Inflammatory macrophage treated with lipopolysaccharide for 1 hour (primary cell): ENCODE measurements at regions not wholly inside any gene's neighbourhood (a gene's known extent, or its start where the extent isn't known, plus 50 kb on each side); places are given as distances from the start of the nearest gene placed in this dataset.
"Not testable (repeated sequence)": the region's sequence is repeated elsewhere in the genome, so short reads cannot be mapped to it uniquely, and the experiment has no call there.

ENCODE experiments used
- DNase-seq, 2 donors: peaks; one replicate each; pipeline ENCODE4 v3.0.0-alpha.2; 2020 to 2022

DNA sequence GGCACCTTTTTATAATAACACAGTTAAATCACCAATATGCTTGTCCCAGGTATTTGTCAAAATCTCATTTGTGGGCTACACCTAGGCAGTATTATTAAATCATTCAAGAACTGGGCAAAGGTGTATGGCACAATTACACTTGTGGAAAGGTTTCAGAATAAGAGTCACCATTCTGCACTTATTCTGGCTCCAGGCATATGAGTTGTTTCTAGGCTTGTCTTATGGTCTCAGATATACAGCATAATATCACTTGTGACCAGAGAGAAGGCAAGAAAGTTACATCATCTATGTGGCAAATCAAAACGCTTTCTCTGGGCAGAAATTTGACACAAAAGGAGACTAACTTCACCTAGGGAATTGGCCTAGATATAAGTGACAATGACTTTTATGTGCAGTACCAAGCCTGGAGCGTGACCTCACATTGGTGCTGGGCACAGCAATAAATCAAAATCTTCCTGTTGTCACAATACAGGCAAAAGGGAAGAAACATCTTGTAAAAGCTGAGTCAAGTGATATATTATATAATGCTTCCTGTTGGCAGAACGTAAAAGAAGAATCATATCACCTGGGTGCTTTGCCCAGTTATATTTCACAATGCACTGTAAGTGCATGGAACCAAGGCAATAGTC is 959.9 kb upstream of the AMELY start:
- DNase-seq: no peak

GRCh38 chrY:7866976-7867375 is 955.4 kb upstream of the AMELY start:
- no peak for DNase-seq

GRCh38 chrY:7860781-7861614 is 949.4 kb upstream of the AMELY start:
- no peak for DNase-seq

GRCh38 chrY:7850191-7850590 is 938.6 kb upstream of the AMELY start:
- DNase-seq: no peak

DNA sequence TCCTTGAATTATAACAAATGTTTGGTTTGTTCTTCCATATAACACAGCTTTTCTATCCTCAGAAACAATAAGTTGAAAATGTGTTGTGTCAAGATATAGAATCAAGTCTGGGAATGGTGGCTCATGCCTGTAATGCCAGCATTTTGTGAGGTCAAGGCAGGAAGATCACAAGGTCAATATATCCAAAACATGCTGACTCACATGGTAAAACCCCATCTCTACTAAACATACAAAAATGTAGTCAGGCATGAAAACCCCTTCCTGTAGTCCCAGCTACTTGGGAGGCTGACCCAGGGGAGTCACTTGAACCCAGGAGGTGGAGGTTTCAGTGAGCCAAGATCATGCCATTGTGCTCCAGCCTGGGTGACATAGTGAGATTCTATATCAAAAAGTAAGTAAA is 934.2 kb upstream of the AMELY start:
- DNase-seq: no peak

DNA sequence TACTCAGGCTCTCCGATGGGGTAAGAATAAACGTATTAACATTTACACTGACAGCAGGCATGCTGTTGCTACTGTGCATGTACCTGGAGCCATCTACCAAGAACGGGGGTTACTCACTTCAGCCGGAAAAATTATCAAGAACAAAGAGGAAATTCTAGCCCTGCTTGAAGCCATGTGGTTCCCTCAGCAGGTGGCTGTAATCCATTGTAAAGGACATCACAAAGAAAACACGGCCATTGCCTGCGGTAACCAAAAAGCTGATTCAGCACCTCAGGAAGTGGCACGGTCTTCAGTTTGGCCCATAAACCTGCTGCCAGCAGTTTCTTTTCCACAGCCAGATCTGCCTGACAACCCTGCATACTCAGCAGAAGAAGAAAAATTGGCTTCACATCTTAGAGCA is 925.5 kb upstream of the AMELY start:
- no peak for DNase-seq

- DNase-seq: no peak
These were observed 924.8 kb upstream of the AMELY start for GRCh38 chrY:7836366-7836765.

- DNase-seq: no peak
These were observed 923.9 kb upstream of the AMELY start for GRCh38 chrY:7835416-7835815.

DNA sequence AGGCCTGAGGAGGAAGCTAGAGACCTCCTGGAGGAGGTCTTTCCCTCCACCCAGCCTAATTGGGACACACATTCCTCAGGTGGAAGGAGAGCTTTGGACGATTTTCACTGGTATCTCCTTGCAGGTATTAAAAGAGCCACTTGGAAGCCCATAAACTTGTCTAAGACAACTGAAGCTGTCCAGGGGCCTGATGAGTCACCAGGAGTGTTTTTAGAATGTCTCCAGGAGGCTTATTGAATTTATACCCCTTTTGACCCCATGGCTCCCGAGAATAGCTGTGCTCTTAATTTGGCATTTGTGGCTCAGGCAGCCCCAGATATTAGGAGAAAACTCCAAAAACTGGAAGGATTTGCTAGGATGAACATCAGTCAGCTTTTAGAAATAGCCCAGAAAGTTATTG is 922.7 kb upstream of the AMELY start:
- no peak for DNase-seq

GRCh38 chrY:7830881-7831280 is 919.3 kb upstream of the AMELY start:
- DNase-seq: not testable (repeated sequence)

DNA sequence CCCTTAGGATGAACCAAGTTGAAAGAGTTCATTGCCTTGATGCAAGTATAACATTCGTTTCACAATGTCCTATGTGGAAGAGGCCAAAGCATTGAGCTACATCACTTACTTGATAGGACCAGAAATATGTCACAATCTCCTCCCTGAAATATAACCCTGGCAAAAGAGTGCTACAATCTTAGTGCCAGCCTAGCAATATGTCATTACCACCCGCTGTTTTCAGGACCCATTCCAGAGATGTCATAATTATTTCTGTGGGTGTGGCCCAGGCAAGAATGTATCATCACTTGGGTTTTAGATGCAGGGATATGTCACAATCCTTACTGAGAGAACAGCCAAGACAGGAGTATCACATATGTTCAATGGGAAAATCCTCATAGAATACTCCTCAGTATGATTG is 915.0 kb upstream of the AMELY start:
- no peak for DNase-seq

DNA sequence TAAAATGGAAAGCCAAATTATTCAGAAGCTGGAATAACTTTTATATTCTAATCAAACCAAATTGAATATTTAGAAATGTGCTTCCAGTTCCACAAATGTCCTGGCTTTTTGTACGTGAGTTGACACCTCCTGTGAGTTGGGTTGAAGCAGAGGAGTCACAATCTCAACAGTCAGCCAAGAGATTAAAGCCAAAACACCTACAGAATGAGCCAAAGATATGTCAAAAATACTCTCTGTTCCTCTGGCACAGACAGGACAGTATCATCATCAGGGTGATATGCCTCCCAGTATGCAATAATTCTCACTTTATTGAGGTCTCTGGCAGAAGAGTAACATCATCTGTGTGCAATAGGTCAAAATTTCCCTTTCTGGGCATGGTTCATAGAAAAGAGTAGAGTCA is 914.3 kb upstream of the AMELY start:
- no peak for DNase-seq

GRCh38 chrY:7821295-7822035 is 909.9 kb upstream of the AMELY start:
- DNase-seq: peak; percentile 33 to 60

DNA sequence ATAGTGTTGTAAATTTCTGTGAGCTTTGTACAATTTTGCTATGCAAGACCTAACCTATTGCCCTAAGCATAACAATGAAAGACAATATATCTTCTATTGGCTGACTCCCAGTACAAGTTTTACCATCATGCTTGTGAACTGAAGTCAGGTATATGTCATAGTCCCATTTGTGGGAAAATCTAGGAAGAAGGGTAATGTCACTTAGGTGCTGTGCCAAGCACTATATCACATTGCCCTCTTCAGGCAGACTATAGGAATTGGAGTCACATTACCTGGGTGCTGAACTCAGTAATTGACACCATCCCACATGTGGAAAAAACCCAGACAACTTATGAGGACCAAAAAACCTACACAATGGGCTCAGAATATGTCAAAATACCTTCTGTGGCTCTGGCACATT is 907.4 kb upstream of the AMELY start:
- DNase-seq: no peak

- DNase-seq: no peak
These were observed 905.0 kb upstream of the AMELY start for GRCh38 chrY:7816567-7816966.

GRCh38 chrY:7815921-7816320 is 904.4 kb upstream of the AMELY start:
- DNase-seq: no peak

- no peak for DNase-seq
These were observed 903.7 kb upstream of the AMELY start for GRCh38 chrY:7815285-7815684.

DNA sequence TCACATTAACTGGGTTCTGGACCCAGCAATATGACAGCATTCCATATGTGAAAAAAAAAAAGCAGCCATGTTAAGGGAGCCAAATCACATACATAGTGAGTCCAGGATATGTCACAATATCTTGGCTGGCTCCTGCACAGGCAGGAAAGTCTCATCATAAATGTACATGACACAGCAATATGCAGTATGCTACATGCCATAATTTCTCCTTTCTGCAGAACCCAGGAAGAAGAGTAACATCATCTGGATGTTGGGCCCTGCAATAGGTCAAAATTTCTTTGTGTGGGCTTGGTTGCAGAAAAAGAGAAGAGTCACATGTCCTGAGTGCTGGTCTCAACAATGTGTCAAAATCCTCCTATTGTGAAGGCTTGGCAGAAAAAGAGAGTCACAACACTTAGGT is 902.8 kb upstream of the AMELY start:
- DNase-seq: peak; percentile 43 to 73

DNA sequence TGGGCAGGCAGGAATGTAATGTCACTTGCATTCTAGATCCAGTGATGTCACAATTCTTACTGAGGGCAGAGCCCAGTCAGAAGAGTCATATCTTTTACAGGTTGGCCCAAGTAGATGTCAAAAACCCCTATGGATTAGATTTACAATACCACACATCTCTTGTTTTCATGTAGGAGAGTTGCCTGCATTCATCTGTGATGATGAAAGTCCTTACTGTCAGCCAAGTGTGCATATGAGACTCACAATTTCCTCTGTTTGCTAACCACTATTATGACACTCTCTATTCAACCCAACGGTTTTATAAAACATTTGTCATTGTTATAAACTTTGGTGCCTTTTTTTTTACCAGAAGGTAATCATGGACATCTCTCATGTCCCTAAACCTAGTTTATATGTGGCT is 898.8 kb upstream of the AMELY start:
- DNase-seq: no peak

GRCh38 chrY:7807516-7807870 is 895.9 kb upstream of the AMELY start:
- DNase-seq: no peak

DNA sequence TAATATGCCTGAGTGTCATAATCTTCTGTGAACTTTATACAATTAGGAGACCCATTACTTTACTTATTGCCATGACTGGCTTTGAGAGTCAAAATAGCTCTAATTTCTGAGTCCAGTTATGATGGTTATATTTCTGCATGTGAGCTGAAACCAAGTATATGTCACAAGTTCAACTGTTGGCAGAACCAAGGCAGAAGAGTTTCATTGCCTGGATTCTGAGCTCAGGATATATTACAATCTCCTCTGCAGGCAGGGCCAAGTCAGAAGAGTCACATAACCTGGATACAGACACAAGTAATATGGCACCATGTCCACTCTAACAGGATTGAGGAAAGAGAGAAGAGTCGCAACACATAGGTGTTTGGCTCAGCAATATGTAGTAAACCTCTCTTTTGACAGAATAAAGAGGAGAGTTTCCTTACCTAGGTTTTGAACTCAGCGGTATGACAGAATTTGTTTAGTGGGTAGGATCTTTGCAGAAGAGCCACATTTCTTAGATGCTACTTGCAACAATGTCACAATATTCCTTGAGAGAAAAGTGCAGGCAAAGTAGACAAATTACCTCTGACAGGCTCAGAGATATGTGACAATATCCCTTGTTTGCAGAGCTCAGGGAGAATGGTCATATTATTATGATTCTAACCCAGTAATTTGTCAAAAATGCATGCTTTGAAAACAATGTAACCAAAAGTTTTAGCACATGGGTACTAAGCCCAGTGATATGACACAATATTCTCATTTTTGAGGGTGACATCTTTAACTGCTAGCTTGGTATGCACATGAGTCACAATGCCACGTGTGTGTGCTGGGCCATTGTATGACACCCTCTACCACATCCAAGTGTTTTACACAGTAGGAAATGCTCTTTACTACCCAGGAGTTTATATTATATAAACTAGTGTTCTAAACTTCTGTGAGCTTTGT is 895.3 kb upstream of the AMELY start:
- no peak for DNase-seq

GRCh38 chrY:7805624-7806023 is 894.1 kb upstream of the AMELY start:
- DNase-seq: no peak

GRCh38 chrY:7803737-7804136 is 892.2 kb upstream of the AMELY start:
- no peak for DNase-seq
